K562 (cell line): ENCODE measurements at regions not wholly inside any gene's neighbourhood (a gene's known extent, or its start where the extent isn't known, plus 50 kb on each side); places are given as distances from the start of the nearest gene placed in this dataset.

ENCODE experiments used
- ZNF232 ChIP-seq: sonication (generic); formaldehyde crosslinking; IDR thresholded peaks from 2 replicates; pipeline ENCODE4 v1.8.0; 2022; ENCODE audit warnings: mild to moderate bottlenecking, missing genetic modification reagents
- TF ChIP-seq, protein P1 (sequence below): fragments of 450-650 bp; IDR thresholded peaks from 2 replicates; pipeline ENCODE4 v1.6.1; 2016; ENCODE audit warnings: mild to moderate bottlenecking, moderate library complexity

GRCh38 chr2:238696331-238696730, 151.6 kb upstream of the TWIST2 start (continued):
- TF ChIP-seq, protein P1, sequence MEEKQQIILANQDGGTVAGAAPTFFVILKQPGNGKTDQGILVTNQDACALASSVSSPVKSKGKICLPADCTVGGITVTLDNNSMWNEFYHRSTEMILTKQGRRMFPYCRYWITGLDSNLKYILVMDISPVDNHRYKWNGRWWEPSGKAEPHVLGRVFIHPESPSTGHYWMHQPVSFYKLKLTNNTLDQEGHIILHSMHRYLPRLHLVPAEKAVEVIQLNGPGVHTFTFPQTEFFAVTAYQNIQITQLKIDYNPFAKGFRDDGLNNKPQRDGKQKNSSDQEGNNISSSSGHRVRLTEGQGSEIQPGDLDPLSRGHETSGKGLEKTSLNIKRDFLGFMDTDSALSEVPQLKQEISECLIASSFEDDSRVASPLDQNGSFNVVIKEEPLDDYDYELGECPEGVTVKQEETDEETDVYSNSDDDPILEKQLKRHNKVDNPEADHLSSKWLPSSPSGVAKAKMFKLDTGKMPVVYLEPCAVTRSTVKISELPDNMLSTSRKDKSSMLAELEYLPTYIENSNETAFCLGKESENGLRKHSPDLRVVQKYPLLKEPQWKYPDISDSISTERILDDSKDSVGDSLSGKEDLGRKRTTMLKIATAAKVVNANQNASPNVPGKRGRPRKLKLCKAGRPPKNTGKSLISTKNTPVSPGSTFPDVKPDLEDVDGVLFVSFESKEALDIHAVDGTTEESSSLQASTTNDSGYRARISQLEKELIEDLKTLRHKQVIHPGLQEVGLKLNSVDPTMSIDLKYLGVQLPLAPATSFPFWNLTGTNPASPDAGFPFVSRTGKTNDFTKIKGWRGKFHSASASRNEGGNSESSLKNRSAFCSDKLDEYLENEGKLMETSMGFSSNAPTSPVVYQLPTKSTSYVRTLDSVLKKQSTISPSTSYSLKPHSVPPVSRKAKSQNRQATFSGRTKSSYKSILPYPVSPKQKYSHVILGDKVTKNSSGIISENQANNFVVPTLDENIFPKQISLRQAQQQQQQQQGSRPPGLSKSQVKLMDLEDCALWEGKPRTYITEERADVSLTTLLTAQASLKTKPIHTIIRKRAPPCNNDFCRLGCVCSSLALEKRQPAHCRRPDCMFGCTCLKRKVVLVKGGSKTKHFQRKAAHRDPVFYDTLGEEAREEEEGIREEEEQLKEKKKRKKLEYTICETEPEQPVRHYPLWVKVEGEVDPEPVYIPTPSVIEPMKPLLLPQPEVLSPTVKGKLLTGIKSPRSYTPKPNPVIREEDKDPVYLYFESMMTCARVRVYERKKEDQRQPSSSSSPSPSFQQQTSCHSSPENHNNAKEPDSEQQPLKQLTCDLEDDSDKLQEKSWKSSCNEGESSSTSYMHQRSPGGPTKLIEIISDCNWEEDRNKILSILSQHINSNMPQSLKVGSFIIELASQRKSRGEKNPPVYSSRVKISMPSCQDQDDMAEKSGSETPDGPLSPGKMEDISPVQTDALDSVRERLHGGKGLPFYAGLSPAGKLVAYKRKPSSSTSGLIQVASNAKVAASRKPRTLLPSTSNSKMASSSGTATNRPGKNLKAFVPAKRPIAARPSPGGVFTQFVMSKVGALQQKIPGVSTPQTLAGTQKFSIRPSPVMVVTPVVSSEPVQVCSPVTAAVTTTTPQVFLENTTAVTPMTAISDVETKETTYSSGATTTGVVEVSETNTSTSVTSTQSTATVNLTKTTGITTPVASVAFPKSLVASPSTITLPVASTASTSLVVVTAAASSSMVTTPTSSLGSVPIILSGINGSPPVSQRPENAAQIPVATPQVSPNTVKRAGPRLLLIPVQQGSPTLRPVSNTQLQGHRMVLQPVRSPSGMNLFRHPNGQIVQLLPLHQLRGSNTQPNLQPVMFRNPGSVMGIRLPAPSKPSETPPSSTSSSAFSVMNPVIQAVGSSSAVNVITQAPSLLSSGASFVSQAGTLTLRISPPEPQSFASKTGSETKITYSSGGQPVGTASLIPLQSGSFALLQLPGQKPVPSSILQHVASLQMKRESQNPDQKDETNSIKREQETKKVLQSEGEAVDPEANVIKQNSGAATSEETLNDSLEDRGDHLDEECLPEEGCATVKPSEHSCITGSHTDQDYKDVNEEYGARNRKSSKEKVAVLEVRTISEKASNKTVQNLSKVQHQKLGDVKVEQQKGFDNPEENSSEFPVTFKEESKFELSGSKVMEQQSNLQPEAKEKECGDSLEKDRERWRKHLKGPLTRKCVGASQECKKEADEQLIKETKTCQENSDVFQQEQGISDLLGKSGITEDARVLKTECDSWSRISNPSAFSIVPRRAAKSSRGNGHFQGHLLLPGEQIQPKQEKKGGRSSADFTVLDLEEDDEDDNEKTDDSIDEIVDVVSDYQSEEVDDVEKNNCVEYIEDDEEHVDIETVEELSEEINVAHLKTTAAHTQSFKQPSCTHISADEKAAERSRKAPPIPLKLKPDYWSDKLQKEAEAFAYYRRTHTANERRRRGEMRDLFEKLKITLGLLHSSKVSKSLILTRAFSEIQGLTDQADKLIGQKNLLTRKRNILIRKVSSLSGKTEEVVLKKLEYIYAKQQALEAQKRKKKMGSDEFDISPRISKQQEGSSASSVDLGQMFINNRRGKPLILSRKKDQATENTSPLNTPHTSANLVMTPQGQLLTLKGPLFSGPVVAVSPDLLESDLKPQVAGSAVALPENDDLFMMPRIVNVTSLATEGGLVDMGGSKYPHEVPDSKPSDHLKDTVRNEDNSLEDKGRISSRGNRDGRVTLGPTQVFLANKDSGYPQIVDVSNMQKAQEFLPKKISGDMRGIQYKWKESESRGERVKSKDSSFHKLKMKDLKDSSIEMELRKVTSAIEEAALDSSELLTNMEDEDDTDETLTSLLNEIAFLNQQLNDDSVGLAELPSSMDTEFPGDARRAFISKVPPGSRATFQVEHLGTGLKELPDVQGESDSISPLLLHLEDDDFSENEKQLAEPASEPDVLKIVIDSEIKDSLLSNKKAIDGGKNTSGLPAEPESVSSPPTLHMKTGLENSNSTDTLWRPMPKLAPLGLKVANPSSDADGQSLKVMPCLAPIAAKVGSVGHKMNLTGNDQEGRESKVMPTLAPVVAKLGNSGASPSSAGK: no peak
- no peak for TF ChIP-seq ZNF232 (CRISPR knock-in tag)
